A172 (cell line): ENCODE measurements at regions not wholly inside any gene's neighbourhood (a gene's known extent, or its start where the extent isn't known, plus 50 kb on each side); places are given as distances from the start of the nearest gene placed in this dataset.
"Not testable (repeated sequence)": the region's sequence is repeated elsewhere in the genome, so short reads cannot be mapped to it uniquely, and the experiment has no call there.

Experiments used
- DNase-seq: peaks from one replicate; pipeline ENCODE4 v3.0.0-alpha.2; 2015; ENCODE audit warnings: low spot score

DNA sequence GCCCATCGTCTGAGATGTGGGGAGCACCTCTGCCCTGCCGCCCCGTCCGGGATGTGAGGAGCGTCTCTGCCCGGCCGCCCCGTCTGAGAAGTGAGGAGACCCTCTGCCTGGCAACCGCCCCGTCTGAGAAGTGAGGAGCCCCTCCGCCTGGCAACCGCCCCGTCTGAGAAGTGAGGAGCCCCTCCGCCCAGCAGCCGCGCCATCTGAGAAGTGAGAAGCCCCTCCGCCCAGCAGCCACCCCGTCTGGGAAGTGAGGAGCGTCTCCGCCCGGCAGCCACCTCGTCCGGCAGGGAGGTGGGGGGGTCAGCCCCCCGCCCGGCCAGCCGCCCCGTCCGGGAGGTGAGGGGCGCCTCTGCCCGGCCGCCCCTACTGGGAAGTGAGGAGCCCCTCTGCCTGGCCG is 267.2 kb downstream of the MEF2C start:
- not testable (repeated sequence) for DNase-seq

DNA sequence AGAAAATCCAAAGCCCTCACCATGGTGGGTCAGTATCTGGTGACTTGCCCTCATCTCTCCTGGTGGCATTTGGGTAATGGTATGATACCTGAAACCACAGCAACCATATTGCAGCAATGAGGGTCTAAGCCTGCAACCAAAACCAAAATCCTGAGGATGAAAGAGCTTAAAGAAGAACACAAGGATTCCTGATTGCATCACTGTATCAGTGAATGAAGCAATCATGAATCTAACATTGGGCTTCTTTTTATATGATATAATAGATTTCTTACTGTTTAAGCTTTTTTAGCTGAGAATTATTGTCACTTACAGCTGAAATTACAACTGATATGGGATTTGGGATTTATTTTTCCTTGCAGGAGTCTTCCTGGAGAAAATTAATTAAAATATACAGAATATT is 269.9 kb downstream of the MEF2C start:
- no peak for DNase-seq

DNA sequence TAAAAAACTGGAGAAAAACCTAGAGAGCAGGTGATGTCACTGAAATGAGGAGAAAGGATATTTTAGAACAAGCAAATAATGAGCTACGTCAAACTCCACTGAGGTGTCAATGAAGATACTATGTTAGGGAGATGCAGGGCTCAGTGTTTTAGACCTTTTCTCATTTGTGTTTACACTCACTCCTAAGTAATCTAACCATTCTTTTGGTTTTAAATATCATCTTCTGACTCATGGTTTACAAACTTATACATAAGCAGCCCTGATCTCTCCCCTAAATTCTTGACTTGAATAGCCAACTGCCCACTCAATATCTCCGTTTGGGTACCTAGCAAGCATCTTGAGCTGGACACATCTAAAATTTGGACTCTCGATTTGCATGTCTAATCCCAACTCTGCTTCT is 272.4 kb downstream of the MEF2C start:
- DNase-seq, result no peak

DNA sequence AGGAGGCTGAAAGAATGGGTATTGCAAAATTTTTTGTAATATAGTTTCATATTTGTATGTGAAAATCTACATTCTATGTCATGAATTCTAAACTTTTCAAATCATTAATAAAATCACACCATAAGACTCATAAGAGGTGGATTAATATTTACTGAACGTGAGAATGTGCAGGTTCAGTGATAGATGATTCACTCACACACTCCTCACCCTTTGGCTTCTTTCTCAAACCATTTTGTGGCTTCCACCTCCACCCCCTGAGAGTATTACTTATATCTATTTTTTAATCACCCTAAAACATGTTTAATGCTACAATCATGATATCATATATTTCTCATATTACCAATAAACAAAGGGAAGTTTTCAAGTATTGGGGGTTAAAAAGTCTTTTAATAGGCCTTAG is 275.5 kb downstream of the MEF2C start:
- DNase-seq, result no peak

DNA sequence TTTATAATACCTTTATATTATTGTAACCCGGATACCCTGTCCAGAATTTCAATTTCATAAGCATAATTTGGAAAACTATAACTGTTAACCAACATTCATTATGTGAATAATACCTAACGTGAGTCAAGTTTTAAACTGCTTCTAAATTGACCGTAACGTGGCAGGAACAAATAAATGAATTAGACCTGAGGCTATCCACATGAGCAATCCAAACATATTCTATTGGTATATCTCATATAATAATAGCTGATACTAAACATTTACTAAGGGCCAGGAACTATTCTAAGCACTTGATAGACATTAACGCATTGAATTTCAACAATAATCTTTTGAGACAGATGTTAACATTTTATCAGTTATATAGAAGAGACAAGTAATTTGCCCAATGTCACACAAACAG is 276.4 kb downstream of the MEF2C start:
- no peak for DNase-seq

DNA sequence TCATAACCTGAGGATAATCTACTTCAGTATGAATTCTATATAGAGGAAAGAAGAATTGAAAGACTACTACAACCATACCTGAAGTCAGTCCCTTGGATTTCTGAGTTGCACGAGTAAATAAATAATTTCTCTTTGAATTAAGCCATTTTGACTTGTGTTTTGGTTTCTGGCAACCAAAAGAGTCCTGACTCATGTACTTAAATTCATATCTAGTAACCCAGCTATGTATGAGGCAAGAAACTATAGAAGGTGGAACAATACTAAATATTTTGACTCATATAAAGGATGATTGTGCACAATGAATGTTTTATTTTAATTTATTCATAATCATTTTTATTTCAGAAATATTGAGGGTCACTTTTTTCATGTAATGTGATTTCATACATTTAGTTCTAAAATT is 276.8 kb downstream of the MEF2C start:
- DNase-seq, result no peak

DNA sequence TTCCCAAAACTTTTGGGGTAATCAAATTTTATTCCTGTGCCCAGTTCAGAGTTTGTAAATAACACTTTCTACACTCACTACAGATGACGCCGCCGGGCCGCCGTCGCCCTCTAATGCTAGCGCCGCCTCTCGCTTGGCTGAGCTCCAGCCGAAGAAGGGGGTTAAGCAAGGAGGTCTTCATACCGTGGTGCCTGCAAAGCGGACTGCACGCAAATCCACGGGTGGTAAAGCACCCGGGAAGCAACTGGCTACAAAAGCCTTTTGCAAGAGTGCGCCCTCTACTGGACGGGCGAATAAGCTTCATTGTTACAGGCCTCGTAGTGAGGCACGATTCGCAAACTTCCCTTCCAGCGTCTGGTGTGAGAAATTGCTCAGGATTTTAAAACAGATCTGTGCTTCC is 280.4 kb downstream of the MEF2C start:
- no peak for DNase-seq

DNA sequence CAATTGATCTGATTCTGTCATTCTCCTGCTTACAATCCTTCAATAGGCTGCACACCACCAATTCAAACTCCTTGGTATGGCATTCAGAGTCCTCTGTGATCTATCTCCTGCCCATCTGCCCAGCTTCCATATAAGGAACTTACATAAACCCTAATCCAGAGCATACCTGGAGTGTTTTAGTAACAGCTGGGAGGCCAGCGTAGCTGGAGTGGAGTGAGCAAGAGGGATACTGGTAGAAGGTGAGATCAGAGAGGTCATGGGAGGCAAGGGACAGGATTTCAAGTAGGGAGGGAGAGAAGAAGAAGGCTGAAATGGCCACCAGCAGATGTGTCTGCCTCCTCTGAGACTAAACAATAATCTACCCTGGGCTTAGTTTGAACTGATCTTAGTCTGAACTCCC is 288.5 kb downstream of the MEF2C start:
- no peak for DNase-seq

DNA sequence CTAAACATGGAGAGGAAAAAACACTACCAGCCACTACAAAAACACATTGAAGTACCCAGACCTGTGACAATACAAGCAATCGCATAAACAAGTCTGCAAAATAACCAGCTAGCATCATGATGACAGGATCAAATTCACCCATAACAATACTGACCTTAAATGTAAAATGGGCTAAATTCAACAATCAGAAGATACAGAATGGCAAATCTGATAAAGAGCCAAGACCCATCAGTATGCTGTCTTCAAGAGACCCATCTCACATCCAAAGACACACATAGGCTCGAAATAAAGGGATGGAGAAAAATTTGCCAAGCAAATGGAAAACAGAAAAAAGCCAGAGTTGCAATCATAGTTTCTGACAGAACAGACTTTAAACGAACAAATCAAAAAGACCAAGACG is 294.4 kb downstream of the MEF2C start:
- DNase-seq, result no peak

DNA sequence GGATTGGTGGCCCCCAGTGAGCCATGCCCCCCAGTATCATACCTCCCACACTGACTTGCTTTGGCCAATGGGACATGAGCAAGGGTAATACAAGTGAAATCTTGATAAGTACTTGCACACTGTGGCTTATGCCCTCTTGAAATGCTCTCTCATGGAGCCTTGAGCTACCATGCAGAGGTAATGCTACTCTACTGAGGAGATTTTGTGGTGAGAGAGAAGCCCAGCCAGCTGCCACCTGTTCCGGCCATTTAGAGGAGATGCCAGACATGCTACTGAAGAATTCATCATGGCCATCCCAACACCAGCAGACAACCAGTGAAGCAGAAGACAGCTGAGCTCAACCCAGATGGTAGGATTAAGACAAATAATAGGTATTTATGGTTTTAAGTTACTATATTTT is 299.5 kb downstream of the MEF2C start:
- no peak for DNase-seq

DNA sequence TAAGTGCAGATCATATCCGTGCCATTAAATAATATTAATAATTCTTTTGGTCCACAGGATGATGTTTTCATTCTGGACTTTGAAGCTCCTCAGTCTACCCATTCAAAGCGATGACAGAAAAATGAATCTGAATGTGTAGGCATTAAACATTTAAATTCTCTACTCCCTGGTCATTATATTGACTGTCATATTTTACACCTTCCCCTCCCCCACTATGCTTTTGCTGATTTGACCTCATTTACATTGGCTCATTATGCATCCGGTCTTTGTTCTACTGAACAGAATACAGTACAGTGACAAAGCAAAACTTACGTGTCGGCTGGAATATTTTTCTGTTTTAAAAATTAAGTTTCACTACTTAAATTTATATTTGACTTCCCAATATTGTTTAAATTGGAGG is 289.7 kb upstream of the TMEM161B start:
- no peak for DNase-seq

DNA sequence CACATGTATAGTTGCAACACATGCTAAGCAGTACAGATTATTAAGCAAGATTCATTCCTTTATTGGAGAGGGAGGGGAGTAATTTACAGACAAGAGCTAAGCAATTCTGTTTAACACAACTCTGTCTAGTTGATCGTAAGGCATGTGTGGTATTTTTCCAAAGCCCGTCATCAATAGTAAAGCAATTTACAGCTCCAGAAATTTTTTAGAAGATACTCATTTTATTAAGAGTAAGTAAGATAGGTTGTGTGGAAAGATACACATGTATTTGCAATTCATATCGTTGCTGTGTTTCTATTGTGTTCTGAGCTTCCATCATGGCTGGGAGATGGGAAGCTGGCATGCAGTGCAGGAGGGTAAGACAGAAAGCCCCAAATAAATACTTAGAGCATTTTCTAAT is 289.2 kb upstream of the TMEM161B start:
- DNase-seq, result no peak

DNA sequence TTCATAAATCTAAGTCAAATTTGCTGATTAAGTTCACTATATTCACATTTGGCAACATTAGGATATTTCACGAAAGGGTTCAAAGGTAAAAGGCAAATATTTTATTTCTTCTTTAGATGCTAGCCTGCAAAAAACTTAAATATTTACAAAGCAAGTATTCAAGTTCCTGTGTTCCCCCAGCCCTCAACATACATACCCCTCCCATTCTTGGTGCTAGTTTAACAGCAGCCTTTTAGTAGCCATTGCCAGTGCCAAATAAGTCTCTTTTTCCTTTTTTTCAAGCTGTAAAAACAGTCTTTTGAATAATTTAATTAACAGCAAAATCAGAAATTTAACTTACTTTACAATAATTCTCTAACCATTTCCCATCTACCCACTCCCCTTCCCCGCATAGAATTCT is 288.5 kb upstream of the TMEM161B start:
- DNase-seq, result no peak

DNA sequence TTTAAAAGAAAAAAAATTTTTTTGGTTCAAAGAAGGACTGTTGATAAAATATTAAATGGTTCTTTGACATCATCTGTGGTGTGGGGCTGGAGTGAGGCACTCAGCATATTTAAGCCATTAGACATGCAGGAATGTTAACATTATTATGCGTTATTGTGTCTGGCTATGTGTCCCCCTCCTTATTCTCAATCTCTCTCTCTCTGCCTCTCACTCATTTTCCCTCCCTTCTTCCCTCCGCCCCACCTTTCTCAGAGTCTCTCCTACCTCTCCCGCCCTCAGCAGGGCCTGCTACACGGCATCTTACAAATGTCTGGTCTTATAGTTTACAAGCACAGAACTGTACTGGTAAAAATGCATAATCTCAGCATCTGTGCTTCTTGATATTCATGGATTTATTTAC is 287.8 kb upstream of the TMEM161B start:
- no peak for DNase-seq

DNA sequence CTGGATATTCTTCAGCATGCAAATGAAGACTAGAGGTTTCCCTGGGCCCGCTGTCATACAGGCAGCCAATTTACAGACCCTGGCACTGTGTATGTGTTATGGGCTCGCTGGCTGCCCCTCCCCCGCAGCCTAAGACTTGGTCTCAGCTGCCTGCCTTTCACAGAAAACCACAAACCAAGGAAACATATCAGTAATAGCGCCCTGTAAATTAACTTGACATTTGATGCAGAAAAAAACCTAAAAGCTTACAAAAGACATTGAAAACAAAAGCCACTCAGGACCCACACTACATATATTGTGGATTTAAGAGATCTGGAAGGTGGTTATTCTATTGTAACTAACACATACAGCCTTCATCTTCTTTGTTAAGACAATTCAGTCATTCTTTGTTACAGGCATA is 287.0 kb upstream of the TMEM161B start:
- no peak for DNase-seq

DNA sequence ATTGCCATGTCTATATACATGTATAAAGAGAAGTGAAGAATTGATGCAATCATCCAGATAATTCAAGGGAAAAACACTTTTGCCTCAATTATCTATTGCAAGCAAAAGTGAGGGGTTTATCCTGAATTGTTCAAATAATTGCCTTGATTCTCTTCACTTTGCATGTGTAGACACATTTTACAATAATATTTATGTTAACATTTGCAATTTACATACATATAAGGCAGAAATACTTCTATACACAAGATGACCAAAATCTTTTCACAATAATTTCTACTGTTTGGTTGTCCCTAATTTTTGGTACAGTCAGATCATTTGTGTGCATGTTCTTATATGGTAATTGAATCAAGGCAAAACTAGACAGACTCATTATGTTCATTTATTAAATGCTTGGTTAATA is 285.3 kb upstream of the TMEM161B start:
- DNase-seq, result no peak

DNA sequence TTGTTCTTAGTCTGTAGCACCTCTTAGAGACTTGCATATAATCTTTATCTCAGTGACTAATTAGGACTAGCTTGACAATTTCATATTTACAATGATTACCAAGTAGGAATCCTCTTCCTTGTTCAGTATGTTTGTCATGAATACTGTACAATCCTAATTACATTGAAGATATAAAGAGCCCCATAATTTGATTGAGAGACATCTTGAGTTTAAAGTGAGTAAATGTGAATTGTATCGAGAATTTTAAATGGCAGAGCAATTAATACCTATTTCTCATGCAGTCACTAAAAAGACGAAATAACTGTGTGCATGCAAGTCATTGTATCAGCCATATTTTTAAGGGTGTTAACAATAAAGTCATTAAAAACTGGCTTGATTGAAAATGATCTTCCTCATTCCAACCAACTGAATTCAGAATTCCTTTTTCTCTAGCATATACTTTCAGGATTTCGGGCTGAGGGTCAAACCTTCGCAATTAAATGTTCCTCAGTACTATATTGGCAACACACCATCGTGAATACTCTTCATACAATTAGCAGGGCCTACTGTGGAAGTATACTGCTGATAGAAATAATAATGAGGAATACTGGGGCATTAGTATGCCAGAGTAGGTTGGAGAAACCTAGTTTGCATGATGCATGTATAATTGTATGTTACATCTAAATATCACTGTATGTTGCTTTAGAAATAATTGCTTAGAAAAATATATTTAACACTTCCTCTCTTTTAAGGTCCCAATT is 284.7 kb upstream of the TMEM161B start:
- DNase-seq, result no peak

DNA sequence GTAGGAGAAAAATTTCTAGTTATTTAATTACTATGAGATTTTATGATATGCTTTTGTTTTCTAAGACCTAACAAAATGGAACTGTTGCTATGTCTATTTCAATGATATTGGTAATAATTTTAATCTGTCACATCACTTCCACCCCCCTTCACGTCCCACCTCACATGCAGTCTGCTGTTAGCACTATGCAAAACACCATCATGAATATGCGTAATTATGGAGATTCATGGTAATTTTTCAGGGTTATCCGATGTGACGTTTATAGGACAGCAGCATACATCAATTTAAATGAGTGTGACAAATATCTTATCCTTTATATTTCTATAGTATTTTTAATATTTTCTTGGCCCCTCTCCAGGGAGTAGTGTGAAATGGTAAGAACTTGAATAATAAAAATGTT is 283.8 kb upstream of the TMEM161B start:
- DNase-seq, result no peak

DNA sequence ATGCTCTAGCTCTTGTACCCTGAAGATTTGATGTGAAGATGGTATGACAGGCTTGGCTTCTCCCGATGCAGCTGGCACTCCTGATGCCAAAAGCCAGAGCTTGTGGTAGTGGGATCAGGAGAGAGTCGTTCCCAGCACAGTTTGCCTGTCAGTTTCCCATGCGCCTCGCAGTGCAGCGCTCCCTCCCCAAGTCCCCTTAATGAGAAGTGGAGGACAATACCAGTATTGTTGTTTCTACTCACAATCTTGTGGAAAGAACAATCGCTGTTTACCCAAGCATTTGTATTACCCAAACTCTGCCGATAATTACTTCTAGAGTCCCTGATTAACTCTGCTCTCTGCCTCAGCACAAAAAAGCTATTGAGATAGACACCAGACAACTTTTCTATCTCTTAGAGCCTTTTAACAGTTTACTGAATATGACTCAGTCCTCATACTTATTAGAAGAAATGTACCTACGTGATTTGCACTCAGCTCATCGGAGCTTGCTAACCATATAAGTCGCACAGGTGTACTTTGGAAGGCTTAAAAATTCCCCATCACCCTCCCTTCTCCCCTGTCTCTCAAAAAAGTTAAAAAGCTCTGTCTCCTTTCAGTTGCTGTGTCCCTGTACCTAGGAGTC is 283.2 kb upstream of the TMEM161B start:
- no peak for DNase-seq

DNA sequence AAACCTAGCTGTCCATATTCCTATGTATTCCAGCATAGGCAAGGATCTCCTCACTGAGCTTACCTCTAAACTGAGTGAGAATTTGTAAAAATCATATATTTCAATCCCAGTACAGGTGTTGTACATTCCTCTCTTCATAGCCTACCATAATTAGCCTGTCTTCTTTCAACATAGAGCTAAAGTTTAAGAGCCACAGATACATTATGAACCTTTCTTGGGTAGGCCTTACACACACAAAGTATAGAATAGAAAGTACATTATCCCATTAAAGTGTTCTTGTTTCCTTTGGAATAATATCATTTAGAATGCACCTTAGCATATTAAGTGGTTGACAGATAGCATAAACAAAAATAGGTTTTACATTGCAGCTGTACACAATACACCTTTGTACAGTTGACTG is 282.1 kb upstream of the TMEM161B start:
- no peak for DNase-seq

DNA sequence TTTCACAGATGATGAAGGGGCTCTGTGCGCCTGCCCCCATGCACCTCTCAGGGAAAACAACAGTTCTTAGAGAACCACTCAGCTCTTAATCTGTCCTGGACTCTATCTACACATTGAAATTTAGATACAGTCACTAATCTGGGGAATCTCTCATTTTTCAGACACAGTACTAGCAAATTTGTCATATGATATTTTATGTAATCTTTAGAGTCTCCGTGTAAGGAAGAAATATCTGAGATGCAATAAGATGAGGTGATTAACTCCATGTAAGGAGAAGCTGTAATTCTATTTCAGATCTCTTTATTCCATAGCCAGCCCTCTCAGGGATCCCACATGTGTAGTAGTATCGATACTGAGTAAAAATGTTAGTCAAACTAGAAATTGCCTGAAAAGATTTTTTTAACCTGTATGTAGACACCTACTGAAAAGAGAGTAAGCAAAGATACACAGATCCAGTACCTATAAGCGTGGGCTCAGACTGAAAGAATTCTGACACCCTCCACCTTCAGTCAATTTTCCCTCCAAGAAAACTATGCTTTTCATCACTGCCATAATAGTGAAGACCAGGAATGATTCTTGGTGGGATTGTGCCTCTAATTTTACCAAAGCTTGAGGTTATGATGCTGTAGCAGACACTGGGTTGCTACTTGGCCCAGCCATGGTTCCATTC is 279.6 kb upstream of the TMEM161B start:
- no peak for DNase-seq

DNA sequence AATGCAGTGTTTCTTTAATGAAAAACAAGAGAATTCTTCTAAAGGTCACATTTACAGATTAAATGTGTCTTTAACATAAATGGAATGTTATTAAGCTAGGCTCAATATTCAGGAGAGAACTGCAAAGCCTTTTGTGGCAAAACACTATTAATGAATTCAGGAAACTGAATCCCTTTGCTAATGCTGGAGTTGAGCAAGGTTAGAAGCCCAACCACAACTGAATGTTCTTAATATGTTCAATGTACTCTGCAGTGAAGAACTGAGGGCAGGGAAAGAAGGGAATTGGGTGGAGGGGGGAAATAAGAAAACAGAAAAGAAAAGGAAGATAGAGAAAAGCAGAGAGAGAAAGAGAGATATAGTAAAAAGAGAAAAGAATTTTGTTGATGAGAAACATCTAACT is 276.7 kb upstream of the TMEM161B start:
- DNase-seq, result no peak

DNA sequence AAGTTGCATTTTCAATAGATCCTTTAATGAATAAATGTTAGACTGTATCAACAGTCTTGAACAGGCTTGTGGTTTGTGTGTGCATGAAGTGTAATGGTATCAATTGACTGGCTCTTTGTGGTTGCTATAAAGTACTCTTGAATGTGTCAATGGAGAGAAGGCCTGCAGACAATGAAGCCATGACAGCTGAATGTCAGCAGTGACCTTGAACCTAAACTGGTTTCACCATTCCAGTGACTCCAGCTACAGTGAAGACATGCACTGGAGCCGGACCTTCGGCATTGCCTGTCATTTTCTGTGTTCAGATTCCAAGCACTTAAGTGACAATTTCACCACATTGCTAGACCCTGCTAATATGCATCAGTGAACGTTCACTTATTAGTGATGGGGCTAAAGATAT is 276.0 kb upstream of the TMEM161B start:
- DNase-seq, result no peak
